PC-3 (cell line): ENCODE measurements at regions not wholly inside any gene's neighbourhood (a gene's known extent, or its start where the extent isn't known, plus 50 kb on each side); places are given as distances from the start of the nearest gene placed in this dataset.

Experiments
- CTCF ChIP-seq: fragments of 300-600 bp; sonication (generic); conservative IDR thresholded peaks from 2 replicates; pipeline ENCODE4 v1.5.1; 2017; ENCODE audit warnings: antibody characterized with exemption, low read depth, mild to moderate bottlenecking, low read length
- EZH2 ChIP-seq: fragments of 300-600 bp; sonication (generic); IDR thresholded peaks from one replicate; pipeline ENCODE4 v1.6.1; 2017; ENCODE audit warnings: antibody characterized with exemption, mild to moderate bottlenecking, low read length; ENCODE audit not compliant: unreplicated experiment
- EZH2phosphoT487 ChIP-seq: fragments of 300-600 bp; sonication (generic); IDR thresholded peaks from 2 replicates; pipeline ENCODE4 v1.6.1; 2018; ENCODE audit warnings: mild to moderate bottlenecking, antibody characterized with exemption, low read length, borderline replicate concordance

DNA sequence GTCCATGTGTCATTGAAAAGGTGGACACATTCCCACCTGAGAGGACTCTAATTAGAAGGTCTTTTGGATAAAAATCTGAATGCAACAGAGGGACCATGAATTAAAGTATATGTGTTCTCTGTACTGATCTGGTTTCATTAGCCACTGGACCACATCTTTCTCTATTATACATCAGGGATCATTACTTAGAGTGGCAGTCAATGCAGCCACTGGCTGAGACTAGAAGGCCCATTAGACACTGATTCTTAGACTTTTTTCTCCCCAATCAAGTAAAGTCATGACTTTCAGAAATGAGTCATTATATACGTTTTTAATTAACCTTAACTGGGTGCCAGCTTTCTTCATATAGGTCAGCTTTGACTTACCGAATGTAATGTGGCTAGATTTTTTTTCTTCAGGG, 550.8 kb upstream of the CFAP20DC start:
- TF ChIP-seq CTCF (no peak), EZH2 (no peak), EZH2phosphoT487 (no peak)
